HL-60 (cell line): ENCODE measurements at regions not wholly inside any gene's neighbourhood (a gene's known extent, or its start where the extent isn't known, plus 50 kb on each side); places are given as distances from the start of the nearest gene placed in this dataset.

Experiments
- DNase-seq, 2 experiments: peaks; one replicate each; pipeline ENCODE4 v3.0.0-alpha.2; 2010 to 2020; ENCODE audit warnings: low read depth in 1 of 2, low spot score in 1 of 2
- H3K27ac ChIP-seq: fragments of 250-450 bp; sonication (Bioruptor Pico); replicated peaks from 2 replicates; pipeline ENCODE4 v1.5.1; 2020; ENCODE audit warnings: mild to moderate bottlenecking, moderate library complexity
- H3K27me3 ChIP-seq: fragments of 250-450 bp; sonication (Bioruptor Pico); 2 replicates; pipeline ENCODE4 v1.5.1; 2021; ENCODE audit warnings: mild to moderate bottlenecking, moderate library complexity; ENCODE audit not compliant: insufficient read depth, poor library complexity, severe bottlenecking
- H3K4me3 ChIP-seq: replicated peaks from 2 replicates; pipeline ENCODE4 v1.5.1; 2011; ENCODE audit warnings: mild to moderate bottlenecking, control low read depth, low read length; ENCODE audit not compliant: insufficient read depth
- GABPA ChIP-seq: IDR thresholded peaks from 2 replicates; pipeline ENCODE4 v1.6.1; 2012; ENCODE audit warnings: low read depth
- POLR2AphosphoS5 ChIP-seq: IDR thresholded peaks from 2 replicates; pipeline ENCODE4 v1.6.1; 2012; ENCODE audit warnings: low read depth
- REST ChIP-seq: IDR thresholded peaks from 2 replicates; pipeline ENCODE4 v1.6.1; 2012; ENCODE audit warnings: low read depth; ENCODE audit not compliant: insufficient replicate concordance
- SPI1 ChIP-seq: IDR thresholded peaks from 2 replicates; pipeline ENCODE4 v1.6.1; 2012; ENCODE audit warnings: low read depth, mild to moderate bottlenecking, borderline replicate concordance
- TF ChIP-seq, protein P1 (sequence below): IDR thresholded peaks from one replicate; pipeline ENCODE4 v1.5.1; 2011; ENCODE audit warnings: low read length, control low read depth, inconsistent platforms; ENCODE audit not compliant: insufficient read depth

- Histone ChIP-seq H3K4me3 (no peak overlapping the region), H3K27me3 (no peaks in the 10 kb centered on the region), H3K27ac (no peak overlapping the region)
- no peak for TF ChIP-seq POLR2AphosphoS5
- TF ChIP-seq GABPA: no peak
- TF ChIP-seq, protein P1, sequence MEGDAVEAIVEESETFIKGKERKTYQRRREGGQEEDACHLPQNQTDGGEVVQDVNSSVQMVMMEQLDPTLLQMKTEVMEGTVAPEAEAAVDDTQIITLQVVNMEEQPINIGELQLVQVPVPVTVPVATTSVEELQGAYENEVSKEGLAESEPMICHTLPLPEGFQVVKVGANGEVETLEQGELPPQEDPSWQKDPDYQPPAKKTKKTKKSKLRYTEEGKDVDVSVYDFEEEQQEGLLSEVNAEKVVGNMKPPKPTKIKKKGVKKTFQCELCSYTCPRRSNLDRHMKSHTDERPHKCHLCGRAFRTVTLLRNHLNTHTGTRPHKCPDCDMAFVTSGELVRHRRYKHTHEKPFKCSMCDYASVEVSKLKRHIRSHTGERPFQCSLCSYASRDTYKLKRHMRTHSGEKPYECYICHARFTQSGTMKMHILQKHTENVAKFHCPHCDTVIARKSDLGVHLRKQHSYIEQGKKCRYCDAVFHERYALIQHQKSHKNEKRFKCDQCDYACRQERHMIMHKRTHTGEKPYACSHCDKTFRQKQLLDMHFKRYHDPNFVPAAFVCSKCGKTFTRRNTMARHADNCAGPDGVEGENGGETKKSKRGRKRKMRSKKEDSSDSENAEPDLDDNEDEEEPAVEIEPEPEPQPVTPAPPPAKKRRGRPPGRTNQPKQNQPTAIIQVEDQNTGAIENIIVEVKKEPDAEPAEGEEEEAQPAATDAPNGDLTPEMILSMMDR: no peak
- TF ChIP-seq SPI1: no peak
- no peak for TF ChIP-seq REST
- no peak for DNase-seq
Measured at GRCh38 chr1:101664726-101665125, 332.0 kb downstream of the OLFM3 start.

GRCh38 chr1:101667761-101668160, 329.0 kb downstream of the OLFM3 start:
- DNase-seq: no peak
- TF ChIP-seq POLR2AphosphoS5 (no peak), GABPA (no peak), REST (no peak), SPI1 (no peak)
- TF ChIP-seq, protein P1: no peak
- Histone ChIP-seq H3K27ac (no peak overlapping the region), H3K4me3 (no peak overlapping the region), H3K27me3 (no peaks in the 10 kb centered on the region)

GRCh38 chr1:101683136-101683535, 313.6 kb downstream of the OLFM3 start:
- TF ChIP-seq, protein P1: no peak
- no peak for TF ChIP-seq REST
- no peak for TF ChIP-seq GABPA
- TF ChIP-seq SPI1: no peak
- no peak for TF ChIP-seq POLR2AphosphoS5
- H3K27me3 ChIP-seq: no peaks in the 10 kb centered on the region
- DNase-seq: no peak

More at GRCh38 chr1:101683136-101683535, 313.6 kb downstream of the OLFM3 start:
- no peak overlapping the region for H3K4me3 ChIP-seq
- no peak overlapping the region for H3K27ac ChIP-seq
